ENCODE measurements at regions not wholly inside any gene's neighbourhood (a gene's known extent, or its start where the extent isn't known, plus 50 kb on each side); places are given as distances from the start of the nearest gene placed in this dataset.

- TF ChIP-seq CTCF (IDR thresholded peaks at IDR 0.05; ENCODE audit: insufficient read depth, low read length, missing control alignments): no peak
- DNase-seq (ENCODE audit: low read depth, low spot score): no peak
- ChIA-PET POLR2A (no interaction called here), CTCF (no interaction called here)
- H3K4me3 ChIP-seq (ENCODE audit: low read depth, low read length): no peak overlapping the region
Measured at GRCh38 chr1:60936591-60937342, 145.6 kb upstream of the NFIA start.

- POLR2A ChIA-PET: no interaction called here
- CTCF ChIA-PET: no interaction called here
- no peak for TF ChIP-seq CTCF (IDR thresholded peaks at IDR 0.05; ENCODE audit: insufficient read depth, low read length, missing control alignments)
- H3K4me3 ChIP-seq (ENCODE audit: low read depth, low read length): no peak overlapping the region
- DNase-seq (ENCODE audit: low read depth, low spot score): no peak
Measured at GRCh38 chr1:60936163-60936562, 146.2 kb upstream of the NFIA start.

GRCh38 chr1:60935599-60936110 is 146.7 kb upstream of the NFIA start:
- ChIA-PET POLR2A (no interaction called here), CTCF (no interaction called here)
- DNase-seq (ENCODE audit: low read depth, low spot score): no peak
- TF ChIP-seq CTCF (IDR thresholded peaks at IDR 0.05; ENCODE audit: insufficient read depth, low read length, missing control alignments): no peak
- no peak overlapping the region for H3K4me3 ChIP-seq (ENCODE audit: low read depth, low read length)

DNA sequence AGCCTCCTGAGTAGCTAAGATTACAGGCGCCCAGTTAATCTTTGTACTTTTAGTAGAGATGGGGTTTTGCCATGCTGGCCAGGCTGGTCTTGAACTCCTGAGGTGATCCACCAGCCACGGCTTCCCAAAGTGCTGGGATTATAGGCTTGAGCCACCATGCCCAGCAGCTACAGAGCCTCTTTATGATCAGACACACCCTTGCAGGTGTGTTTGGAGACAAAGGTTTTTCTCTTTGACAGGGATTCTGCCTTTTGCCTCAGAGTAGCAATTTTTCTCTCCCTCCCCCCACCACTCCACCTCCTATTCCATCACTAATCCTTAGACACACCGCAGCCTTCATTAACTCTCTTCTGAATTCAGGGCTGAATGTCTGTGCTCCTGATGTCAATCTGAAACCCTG is 152.2 kb upstream of the NFIA start:
- CTCF ChIA-PET: no interaction called here
- POLR2A ChIA-PET: no interaction called here
- H3K4me3 ChIP-seq (ENCODE audit: low read depth, low read length): no peak overlapping the region
- TF ChIP-seq CTCF (IDR thresholded peaks at IDR 0.05; ENCODE audit: insufficient read depth, low read length, missing control alignments): no peak
- no peak for DNase-seq (ENCODE audit: low read depth, low spot score)

GRCh38 chr1:60924964-60925798 is 157.2 kb upstream of the NFIA start:
- DNase-seq (ENCODE audit: low read depth, low spot score): no peak
- no peak overlapping the region for H3K4me3 ChIP-seq (ENCODE audit: low read depth, low read length)
- TF ChIP-seq CTCF (IDR thresholded peaks at IDR 0.05; ENCODE audit: insufficient read depth, low read length, missing control alignments): no peak
- ChIA-PET CTCF (no interaction called here), POLR2A (no interaction called here)

- H3K4me3 ChIP-seq (ENCODE audit: low read depth, low read length): no peak overlapping the region
- TF ChIP-seq CTCF (IDR thresholded peaks at IDR 0.05; ENCODE audit: insufficient read depth, low read length, missing control alignments): no peak
- CTCF ChIA-PET: no interaction called here
- DNase-seq (ENCODE audit: low read depth, low spot score): no peak
- POLR2A ChIA-PET: no interaction called here
Measured at GRCh38 chr1:60924165-60924564, 158.2 kb upstream of the NFIA start.
